HuH-7 (cell line): ENCODE measurements at regions not wholly inside any gene's neighbourhood (a gene's known extent, or its start where the extent isn't known, plus 50 kb on each side); places are given as distances from the start of the nearest gene placed in this dataset.

ENCODE experiments used
- DNase-seq: peaks from one replicate; pipeline ENCODE4 v3.0.0; 2011; ENCODE audit warnings: low spot score

- no peak for DNase-seq
Observed at GRCh38 chr3:107068980-107069379, 308.3 kb upstream of the CCDC54 start.

- no peak for DNase-seq
Observed at GRCh38 chr3:107076946-107077345, 300.3 kb upstream of the CCDC54 start.

- DNase-seq: no peak
Observed at GRCh38 chr3:107077391-107077790, 299.8 kb upstream of the CCDC54 start.

- no peak for DNase-seq
Observed at GRCh38 chr3:107082527-107082926, 294.7 kb upstream of the CCDC54 start.

GRCh38 chr3:107085261-107085660 is 292.0 kb upstream of the CCDC54 start:
- DNase-seq: no peak

GRCh38 chr3:107092121-107092520 is 285.1 kb upstream of the CCDC54 start:
- DNase-seq: no peak

- no peak for DNase-seq
Observed at GRCh38 chr3:107098864-107099263, 278.4 kb upstream of the CCDC54 start.

- no peak for DNase-seq
Observed at GRCh38 chr3:107100137-107100536, 277.1 kb upstream of the CCDC54 start.

- no peak for DNase-seq
Observed at GRCh38 chr3:107100573-107100972, 276.7 kb upstream of the CCDC54 start.

- DNase-seq: no peak
Observed at GRCh38 chr3:107103786-107104185, 273.5 kb upstream of the CCDC54 start.

- no peak for DNase-seq
Observed at GRCh38 chr3:107106316-107106715, 270.9 kb upstream of the CCDC54 start.

- DNase-seq: no peak
Observed at GRCh38 chr3:107106907-107107306, 270.3 kb upstream of the CCDC54 start.

GRCh38 chr3:107110596-107111305 is 266.5 kb upstream of the CCDC54 start:
- DNase-seq: no peak

- no peak for DNase-seq
Observed at GRCh38 chr3:107111872-107112271, 265.4 kb upstream of the CCDC54 start.

- no peak for DNase-seq
Observed at GRCh38 chr3:107112356-107112755, 264.9 kb upstream of the CCDC54 start.

GRCh38 chr3:107116251-107116650 is 261.0 kb upstream of the CCDC54 start:
- DNase-seq: no peak

- DNase-seq: no peak
Observed at GRCh38 chr3:107117156-107117555, 260.1 kb upstream of the CCDC54 start.

- peak; percentile 44 for DNase-seq
Observed at GRCh38 chr3:107117922-107118536, 259.2 kb upstream of the CCDC54 start.

- DNase-seq: no peak
Observed at GRCh38 chr3:107124885-107125284, 252.4 kb upstream of the CCDC54 start.

GRCh38 chr3:107128946-107129345 is 248.3 kb upstream of the CCDC54 start:
- no peak for DNase-seq

- no peak for DNase-seq
Observed at GRCh38 chr3:107130089-107130700, 247.0 kb upstream of the CCDC54 start.

- DNase-seq: no peak
Observed at GRCh38 chr3:107132674-107133073, 244.6 kb upstream of the CCDC54 start.

GRCh38 chr3:107133891-107134290 is 243.3 kb upstream of the CCDC54 start:
- no peak for DNase-seq

- DNase-seq: no peak
Observed at GRCh38 chr3:107142171-107142570, 235.1 kb upstream of the CCDC54 start.
